ENCODE measurements at regions not wholly inside any gene's neighbourhood (a gene's known extent, or its start where the extent isn't known, plus 50 kb on each side); places are given as distances from the start of the nearest gene placed in this dataset.

GRCh38 chr13:74528734-74529513 lies 394.7 kb upstream of the KLF12 start:
- Mint-ChIP-seq H3K9me3 (peaks cover 0 to 2% of the 10 kb centered on the region in 2 donors), H3K4me1 (no peaks in the 10 kb centered on the region), H3K36me3 (no peaks in the 10 kb centered on the region), H3K4me3 (no peak overlapping the region), H3K27ac (no peak overlapping the region), H3K27me3 (ENCODE audit: low read depth in 2 of 2) (peaks cover 24 to 35% of the 10 kb centered on the region in 2 donors)
- H3K27ac ChIP-seq (ENCODE audit: low read length): no peak overlapping the region
- WGBS (ENCODE audit: insufficient coverage): 85% methylated on average over 2 of the region's 4 CpGs
- no peak overlapping the region for H3K4me3 ChIP-seq (ENCODE audit: low read length)
- DNase-seq: no peak
- H3K4me1 ChIP-seq (ENCODE audit: control insufficient read depth, insufficient read depth, low read length): no peaks in the 10 kb centered on the region
- ATAC-seq: no peak
- H3K27me3 ChIP-seq (ENCODE audit: control insufficient read depth, insufficient read depth, low read length): peaks cover 2% of the 10 kb centered on the region
- no peaks in the 10 kb centered on the region for H3K36me3 ChIP-seq (ENCODE audit: control insufficient read depth, insufficient read depth, low read length)
- intact Hi-C loops (cut with micrococcal nuclease): no loop called here
- TF ChIP-seq CTCF (IDR thresholded peaks at IDR 0.05): no peak
- H3K9me3 ChIP-seq (ENCODE audit: control insufficient read depth, insufficient read depth, low read length): no peaks in the 10 kb centered on the region

- Mint-ChIP-seq H3K27me3 (ENCODE audit: low read depth in 2 of 2) (peaks cover 22 to 26% of the 10 kb centered on the region in 2 donors), H3K9me3 (no peaks in the 10 kb centered on the region), H3K4me1 (no peaks in the 10 kb centered on the region), H3K27ac (no peak overlapping the region), H3K4me3 (no peak overlapping the region), H3K36me3 (no peaks in the 10 kb centered on the region)
- intact Hi-C loops (cut with micrococcal nuclease): no loop called here
- WGBS (ENCODE audit: insufficient coverage): 43% methylated on average over 2 of the region's 2 CpGs
- TF ChIP-seq CTCF (IDR thresholded peaks at IDR 0.05): no peak
- DNase-seq (no peak), ATAC-seq (no peak)
- no peak overlapping the region for H3K27ac ChIP-seq (ENCODE audit: low read length)
- H3K4me1 ChIP-seq (ENCODE audit: control insufficient read depth, insufficient read depth, low read length): no peaks in the 10 kb centered on the region
- H3K9me3 ChIP-seq (ENCODE audit: control insufficient read depth, insufficient read depth, low read length): no peaks in the 10 kb centered on the region
- H3K36me3 ChIP-seq (ENCODE audit: control insufficient read depth, insufficient read depth, low read length): no peaks in the 10 kb centered on the region
- no peak overlapping the region for H3K4me3 ChIP-seq (ENCODE audit: low read length)
- H3K27me3 ChIP-seq (ENCODE audit: control insufficient read depth, insufficient read depth, low read length): peaks cover 2% of the 10 kb centered on the region
These were observed 388.9 kb upstream of the KLF12 start for GRCh38 chr13:74523057-74523456.

- Histone ChIP-seq H3K36me3 (ENCODE audit: control insufficient read depth, insufficient read depth, low read length) (no peaks in the 10 kb centered on the region), H3K4me1 (ENCODE audit: control insufficient read depth, insufficient read depth, low read length) (no peaks in the 10 kb centered on the region), H3K4me3 (ENCODE audit: low read length) (no peak overlapping the region), H3K9me3 (ENCODE audit: control insufficient read depth, insufficient read depth, low read length) (no peaks in the 10 kb centered on the region), H3K27me3 (ENCODE audit: control insufficient read depth, insufficient read depth, low read length) (no peaks in the 10 kb centered on the region), H3K27ac (ENCODE audit: low read length) (no peak overlapping the region)
- no peak for ATAC-seq
- WGBS (ENCODE audit: insufficient coverage): 75% methylated on average over 3 of the region's 3 CpGs
- Mint-ChIP-seq H3K4me1 (no peaks in the 10 kb centered on the region), H3K4me3 (no peak overlapping the region), H3K9me3 (peaks cover 0 to 3% of the 10 kb centered on the region in 2 donors), H3K36me3 (no peaks in the 10 kb centered on the region), H3K27me3 (ENCODE audit: low read depth in 2 of 2) (peaks cover 16 to 43% of the 10 kb centered on the region in 2 donors), H3K27ac (no peak overlapping the region)
- intact Hi-C loops (cut with micrococcal nuclease): no loop called here
- no peak for TF ChIP-seq CTCF (IDR thresholded peaks at IDR 0.05)
- no peak for DNase-seq
These were observed 377.3 kb upstream of the KLF12 start for GRCh38 chr13:74511523-74511922.
